Stimulated activated CD4-positive, alpha-beta T cell treated with anti-CD3 and anti-CD28 coated beads, Interleukin-1b, Interleukin-23, amount 100 ng/mL, for 4 hours (primary cell): ENCODE measurements at regions not wholly inside any gene's neighbourhood (a gene's known extent, or its start where the extent isn't known, plus 50 kb on each side); places are given as distances from the start of the nearest gene placed in this dataset.

Experiments used
- DNase-seq, 2 donors: peaks; one replicate each; pipeline ENCODE4 v3.0.0-alpha.2; 2020; ENCODE audit warnings: low read depth in 2 of 2

GRCh38 chr9:109912726-109913460, 132.9 kb downstream of the PALM2AKAP2 start:
- no peak for DNase-seq

GRCh38 chr9:109913461-109913810, 133.4 kb downstream of the PALM2AKAP2 start:
- DNase-seq = no peak

GRCh38 chr9:109914280-109915027, 134.5 kb downstream of the PALM2AKAP2 start:
- no peak for DNase-seq

- no peak for DNase-seq
Measured at GRCh38 chr9:109916316-109916715, 136.3 kb downstream of the PALM2AKAP2 start.

GRCh38 chr9:109918339-109919163, 138.6 kb downstream of the PALM2AKAP2 start:
- DNase-seq = no peak

- DNase-seq = no peak
Measured at GRCh38 chr9:109919736-109920408, 139.9 kb downstream of the PALM2AKAP2 start.

- no peak for DNase-seq
Measured at GRCh38 chr9:109922617-109923470, 142.8 kb downstream of the PALM2AKAP2 start.

- DNase-seq = no peak
Measured at GRCh38 chr9:109923471-109923760, 143.4 kb downstream of the PALM2AKAP2 start.

- DNase-seq = no peak
Measured at GRCh38 chr9:109923806-109924205, 143.8 kb downstream of the PALM2AKAP2 start.

- no peak for DNase-seq
Measured at GRCh38 chr9:109925799-109926198, 145.8 kb downstream of the PALM2AKAP2 start.

- DNase-seq = no peak
Measured at GRCh38 chr9:109926421-109926869, 146.4 kb downstream of the PALM2AKAP2 start.

- DNase-seq = no peak
Measured at GRCh38 chr9:109931623-109932022, 151.6 kb downstream of the PALM2AKAP2 start.

GRCh38 chr9:109934136-109934856, 154.3 kb downstream of the PALM2AKAP2 start:
- DNase-seq = no peak

- no peak for DNase-seq
Measured at GRCh38 chr9:109934857-109935215, 154.8 kb downstream of the PALM2AKAP2 start.

- DNase-seq = no peak
Measured at GRCh38 chr9:109935406-109936087, 155.5 kb downstream of the PALM2AKAP2 start.

- no peak for DNase-seq
Measured at GRCh38 chr9:109937861-109938453, 158.0 kb downstream of the PALM2AKAP2 start.

- no peak for DNase-seq
Measured at GRCh38 chr9:109939698-109940342, 159.8 kb downstream of the PALM2AKAP2 start.

- DNase-seq = no peak
Measured at GRCh38 chr9:109940561-109940960, 160.6 kb downstream of the PALM2AKAP2 start.

GRCh38 chr9:109941771-109942170, 161.8 kb downstream of the PALM2AKAP2 start:
- no peak for DNase-seq
